ENCODE measurements at regions not wholly inside any gene's neighbourhood (a gene's known extent, or its start where the extent isn't known, plus 50 kb on each side); places are given as distances from the start of the nearest gene placed in this dataset.

GRCh38 chr21:35942211-35943144 is 117.8 kb downstream of the SETD4 start:
- dilution Hi-C loops (cut with MboI; ENCODE audit: extremely low pct_ligation_motif_present, low sequenced_read_pairs) = no loop called here
- Histone ChIP-seq H3K4me2 (ENCODE audit: insufficient read depth, low read length) (no peak overlapping the region), H3K79me2 (ENCODE audit: control insufficient read depth, insufficient read depth, low read length) (no peaks in the 10 kb centered on the region), H4K20me1 (replicated peaks; ENCODE audit: control insufficient read depth, extremely low read depth, insufficient read depth, low read length) (no peaks in the 10 kb centered on the region), H3K4me1 (ENCODE audit: control insufficient read depth, extremely low read depth, insufficient read depth, low read length) (no peaks in the 10 kb centered on the region), H3K27ac (ENCODE audit: insufficient read depth, low read depth, low read length) (no peak overlapping the region), H3K9me3 (replicated peaks; ENCODE audit: control insufficient read depth, insufficient read depth, low read length) (no peaks in the 10 kb centered on the region), H3K36me3 (ENCODE audit: control insufficient read depth in 2 of 2, extremely low read depth in 1 of 2, insufficient read depth in 2 of 2, low read length in 2 of 2) (no peaks in the 10 kb centered on the region), H3K4me3 (replicated peaks in 1 of 3; ENCODE audit: insufficient read depth in 1 of 3, low read depth in 1 of 3, low read length in 3 of 3) (no peak overlapping the region), H3K9me1 (replicated peaks; ENCODE audit: control insufficient read depth, extremely low read depth, insufficient read depth, low read length) (no peaks in the 10 kb centered on the region), H3K27me3 (ENCODE audit: control insufficient read depth in 2 of 2, insufficient read depth in 2 of 2, low read length in 2 of 2) (no peaks in the 10 kb centered on the region), H3K9ac (replicated peaks; ENCODE audit: extremely low read depth, insufficient read depth, low read length) (no peak overlapping the region), H2AFZ (ENCODE audit: low read depth, low read length) (no peak overlapping the region)
- ChIA-PET CTCF (interaction anchor here (0.7 to 2.6 kb wide), 7 partner anchors 103 to 1249 kb away, joined by 3 to 37 read pairs (median 9); no protein-coding TSS in a partner anchor), POLR2A (no interaction called here)
- DNase-seq (ENCODE audit: low read depth, low spot score) (no peak), FAIRE-seq (no peak)
- TF ChIP-seq GATA2 (IDR thresholded peaks at IDR 0.05; ENCODE audit: insufficient read depth, insufficient read length, low read depth, low read length) (no peak), EZH2 (IDR thresholded peaks at IDR 0.05; ENCODE audit: borderline replicate concordance, low read depth, low read length, severe bottlenecking) (no peak), MYC (IDR thresholded peaks at IDR 0.05; ENCODE audit: low read depth, low read length) (no peak), FOS (IDR thresholded peaks at IDR 0.05; ENCODE audit: borderline replicate concordance, insufficient read depth, low read length) (no peak), POLR2AphosphoS5 (IDR thresholded peaks at IDR 0.05; ENCODE audit: insufficient read depth, low read depth, low read length) (no peak), POLR2A (IDR thresholded peaks at IDR 0.05; ENCODE audit: low read depth, low read length) (no peak), JUN (IDR thresholded peaks at IDR 0.05; ENCODE audit: borderline replicate concordance, insufficient read depth, insufficient read length, low read depth) (no peak)
- TF ChIP-seq, protein P1, sequence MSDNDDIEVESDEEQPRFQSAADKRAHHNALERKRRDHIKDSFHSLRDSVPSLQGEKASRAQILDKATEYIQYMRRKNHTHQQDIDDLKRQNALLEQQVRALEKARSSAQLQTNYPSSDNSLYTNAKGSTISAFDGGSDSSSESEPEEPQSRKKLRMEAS (IDR thresholded peaks at IDR 0.05; ENCODE audit: insufficient read depth, insufficient read length) = no peak
- TF ChIP-seq, protein P2, sequence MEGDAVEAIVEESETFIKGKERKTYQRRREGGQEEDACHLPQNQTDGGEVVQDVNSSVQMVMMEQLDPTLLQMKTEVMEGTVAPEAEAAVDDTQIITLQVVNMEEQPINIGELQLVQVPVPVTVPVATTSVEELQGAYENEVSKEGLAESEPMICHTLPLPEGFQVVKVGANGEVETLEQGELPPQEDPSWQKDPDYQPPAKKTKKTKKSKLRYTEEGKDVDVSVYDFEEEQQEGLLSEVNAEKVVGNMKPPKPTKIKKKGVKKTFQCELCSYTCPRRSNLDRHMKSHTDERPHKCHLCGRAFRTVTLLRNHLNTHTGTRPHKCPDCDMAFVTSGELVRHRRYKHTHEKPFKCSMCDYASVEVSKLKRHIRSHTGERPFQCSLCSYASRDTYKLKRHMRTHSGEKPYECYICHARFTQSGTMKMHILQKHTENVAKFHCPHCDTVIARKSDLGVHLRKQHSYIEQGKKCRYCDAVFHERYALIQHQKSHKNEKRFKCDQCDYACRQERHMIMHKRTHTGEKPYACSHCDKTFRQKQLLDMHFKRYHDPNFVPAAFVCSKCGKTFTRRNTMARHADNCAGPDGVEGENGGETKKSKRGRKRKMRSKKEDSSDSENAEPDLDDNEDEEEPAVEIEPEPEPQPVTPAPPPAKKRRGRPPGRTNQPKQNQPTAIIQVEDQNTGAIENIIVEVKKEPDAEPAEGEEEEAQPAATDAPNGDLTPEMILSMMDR (IDR thresholded peaks at IDR 0.05; ENCODE audit: extremely low read depth in 1 of 2, insufficient read depth in 1 of 2, low read depth in 1 of 2, low read length in 2 of 2) = no peak
- BruUV-seq (replicated peaks) = no TSS peak
- intact Hi-C loops (cut with micrococcal nuclease) = loop anchor here (5.0 kb wide), 1 partner anchor 170 kb away; no protein-coding TSS in a partner anchor

All from endothelial cell of umbilical vein (primary cell).